GM19452 (cell line): ENCODE measurements at regions not wholly inside any gene's neighbourhood (a gene's known extent, or its start where the extent isn't known, plus 50 kb on each side); places are given as distances from the start of the nearest gene placed in this dataset.

Source experiments
- ATAC-seq: cut with Tn5 transposase; IDR thresholded peaks from one replicate; pipeline ENCODE4 v1.9.1; 2021; ENCODE audit not compliant: unreplicated experiment

- ATAC-seq, result no peak
Measured at GRCh38 chr13:108006619-108007018, 208.7 kb downstream of the LIG4 start.

- ATAC-seq, result no peak
Measured at GRCh38 chr13:108005231-108005630, 210.1 kb downstream of the LIG4 start.

GRCh38 chr13:108003626-108004025 lies 211.7 kb downstream of the LIG4 start:
- ATAC-seq, result no peak

GRCh38 chr13:108000998-108001397 lies 214.3 kb downstream of the LIG4 start:
- no peak for ATAC-seq

- no peak for ATAC-seq
Measured at GRCh38 chr13:107999751-108000150, 215.6 kb downstream of the LIG4 start.

- no peak for ATAC-seq
Measured at GRCh38 chr13:107994137-107994536, 221.2 kb downstream of the LIG4 start.

- no peak for ATAC-seq
Measured at GRCh38 chr13:107993239-107993949, 221.9 kb downstream of the LIG4 start.

- no peak for ATAC-seq
Measured at GRCh38 chr13:107992542-107992941, 222.8 kb downstream of the LIG4 start.

- ATAC-seq, result no peak
Measured at GRCh38 chr13:107977071-107977574, 238.2 kb downstream of the LIG4 start.

GRCh38 chr13:107976628-107977027 lies 238.7 kb downstream of the LIG4 start:
- ATAC-seq, result no peak

- no peak for ATAC-seq
Measured at GRCh38 chr13:107974409-107974808, 240.9 kb downstream of the LIG4 start.

GRCh38 chr13:107969546-107969945 lies 245.8 kb downstream of the LIG4 start:
- ATAC-seq, result no peak

- ATAC-seq, result no peak
Measured at GRCh38 chr13:107968470-107968869, 246.9 kb downstream of the LIG4 start.

- ATAC-seq, result no peak
Measured at GRCh38 chr13:107964395-107964794, 250.9 kb downstream of the LIG4 start.

- ATAC-seq, result no peak
Measured at GRCh38 chr13:107961849-107962608, 253.3 kb downstream of the LIG4 start.

- no peak for ATAC-seq
Measured at GRCh38 chr13:107960301-107960700, 255.0 kb downstream of the LIG4 start.

GRCh38 chr13:107956889-107957288 lies 258.4 kb downstream of the LIG4 start:
- no peak for ATAC-seq

- no peak for ATAC-seq
Measured at GRCh38 chr13:107942030-107942617, 273.2 kb downstream of the LIG4 start.

- ATAC-seq, result no peak
Measured at GRCh38 chr13:107941345-107942029, 273.8 kb downstream of the LIG4 start.

- ATAC-seq, result no peak
Measured at GRCh38 chr13:107937848-107938247, 277.5 kb downstream of the LIG4 start.

GRCh38 chr13:107931056-107931455 lies 284.3 kb downstream of the LIG4 start:
- ATAC-seq, result no peak
